Endothelial cell of umbilical vein (primary cell): ENCODE measurements at regions not wholly inside any gene's neighbourhood (a gene's known extent, or its start where the extent isn't known, plus 50 kb on each side); places are given as distances from the start of the nearest gene placed in this dataset.

ENCODE experiments used
- BruUV-seq: library from RNA; stranded (reverse); fragments of 400-500 nt; replicated peaks from 2 replicates; lab custom pipeline; 2021; lab: Mats Ljungman, UMichigan
- CTCF ChIA-PET: fragments of 300-600, 350-600 bp; sonication (Branson Sonifier 250); formaldehyde crosslinking; loops from one replicate; lab custom pipeline; 2021; ENCODE audit warnings: antibody characterized with exemption, inconsistent platforms; lab: Charles Lee
- POLR2A ChIA-PET: fragments of 300-600, 350-600 bp; sonication (Branson Sonifier 250); formaldehyde crosslinking; loops from one replicate; lab custom pipeline; 2021; ENCODE audit warnings: antibody characterized with exemption, inconsistent platforms; lab: Charles Lee
- DNase-seq: peaks from one replicate; pipeline ENCODE4 v3.0.0-alpha.2; 2011; ENCODE audit warnings: low read depth, low spot score
- FAIRE-seq: peaks from 2 replicates; lab custom pipeline; 2011; peaks lifted over from hg19 to GRCh38; lab: Jason Lieb, UNC
- H2AFZ ChIP-seq: 2 replicates; pipeline ENCODE4 v1.6.0; 2012; ENCODE audit warnings: low read depth, low read length, control low read depth, inconsistent platforms
- H3K27ac ChIP-seq: 2 replicates; pipeline ENCODE4 v1.5.1; 2011; ENCODE audit warnings: low read depth, mild to moderate bottlenecking, control low read depth, low read length, moderate library complexity; ENCODE audit not compliant: insufficient read depth
- H3K27me3 ChIP-seq, 2 experiments: 2 replicates each; pipeline versions ENCODE4 v1.6.0 to v1.6.1; 2011; ENCODE audit warnings: low read length in 2 of 2, mixed read lengths in 1 of 2; ENCODE audit not compliant: control insufficient read depth in 2 of 2, insufficient read depth in 2 of 2
- H3K36me3 ChIP-seq, 2 experiments: 2 replicates in 1 of 2; 3 replicates in 1 of 2; pipeline ENCODE4 v1.5.1; 2011; ENCODE audit warnings: low read length in 2 of 2, mild to moderate bottlenecking in 1 of 2, moderate library complexity in 1 of 2; ENCODE audit not compliant: control insufficient read depth in 2 of 2, insufficient read depth in 2 of 2; ENCODE audit errors: extremely low read depth in 1 of 2
- H3K4me1 ChIP-seq: 3 replicates; pipeline ENCODE4 v1.5.1; 2011; ENCODE audit warnings: mild to moderate bottlenecking, low read length; ENCODE audit not compliant: control insufficient read depth, insufficient read depth; ENCODE audit errors: extremely low read depth
- H3K4me2 ChIP-seq: 2 replicates; pipeline ENCODE4 v1.6.1; 2011; ENCODE audit warnings: low read length, control low read depth, mixed read lengths; ENCODE audit not compliant: insufficient read depth
- H3K4me3 ChIP-seq, 3 experiments: fragments of 200-600 bp in 1 of 3; sonication (generic), shearing (Covaris generic) in 1 of 3; replicated peaks in 1 of 3; 2 replicates each; pipeline ENCODE4 v1.5.1; 2011 to 2016; ENCODE audit warnings: control low read depth in 3 of 3, low read length in 3 of 3, mild to moderate bottlenecking in 2 of 3, inconsistent platforms in 1 of 3, low read depth in 1 of 3, moderate library complexity in 1 of 3; ENCODE audit not compliant: insufficient read depth in 1 of 3
- H3K79me2 ChIP-seq: 2 replicates; pipeline ENCODE4 v1.6.0; 2012; ENCODE audit warnings: low read length, inconsistent platforms; ENCODE audit not compliant: control insufficient read depth, insufficient read depth
- H3K9ac ChIP-seq: replicated peaks from 2 replicates; pipeline ENCODE3; 2011; ENCODE audit warnings: low read length, control low read depth; ENCODE audit not compliant: insufficient read depth; ENCODE audit errors: extremely low read depth
- H3K9me1 ChIP-seq: replicated peaks from 3 replicates; pipeline ENCODE4 v1.6.0; 2011; ENCODE audit warnings: mild to moderate bottlenecking, low read length; ENCODE audit not compliant: control insufficient read depth, insufficient read depth; ENCODE audit errors: extremely low read depth
- H3K9me3 ChIP-seq: replicated peaks from 2 replicates; pipeline ENCODE4 v1.5.1; 2012; ENCODE audit warnings: low read length, inconsistent platforms; ENCODE audit not compliant: control insufficient read depth, insufficient read depth
- H4K20me1 ChIP-seq: replicated peaks from 2 replicates; pipeline ENCODE3; 2011; ENCODE audit warnings: mild to moderate bottlenecking, low read length; ENCODE audit not compliant: control insufficient read depth, insufficient read depth; ENCODE audit errors: extremely low read depth
- EZH2 ChIP-seq: IDR thresholded peaks from 2 replicates; pipeline ENCODE4 v1.6.1; 2012; ENCODE audit warnings: borderline replicate concordance, low read depth, mild to moderate bottlenecking, moderate library complexity, low read length, inconsistent platforms; ENCODE audit not compliant: severe bottlenecking
- FOS ChIP-seq: IDR thresholded peaks from 2 replicates; pipeline ENCODE4 v1.6.1; 2011; ENCODE audit warnings: mild to moderate bottlenecking, low read length, moderate library complexity, borderline replicate concordance; ENCODE audit not compliant: insufficient read depth
- GATA2 ChIP-seq: IDR thresholded peaks from 2 replicates; pipeline ENCODE4 v1.7.0; 2011; ENCODE audit warnings: low read depth, mild to moderate bottlenecking, moderate library complexity, mixed read lengths, low read length; ENCODE audit not compliant: insufficient read length, insufficient read depth
- JUN ChIP-seq: IDR thresholded peaks from 2 replicates; pipeline ENCODE4 v1.6.1; 2011; ENCODE audit warnings: borderline replicate concordance, low read depth; ENCODE audit not compliant: insufficient read length, insufficient read depth
- MAX ChIP-seq: IDR thresholded peaks from 2 replicates; pipeline ENCODE4 v1.6.1; 2011; ENCODE audit not compliant: insufficient read depth, insufficient read length
- MYC ChIP-seq: IDR thresholded peaks from one replicate; pipeline ENCODE4 v1.6.1; 2011; ENCODE audit warnings: mild to moderate bottlenecking, low read depth, low read length
- POLR2A ChIP-seq: IDR thresholded peaks from 2 replicates; pipeline ENCODE4 v1.6.1; 2012; ENCODE audit warnings: low read depth, mild to moderate bottlenecking, control low read depth, low read length
- POLR2AphosphoS5 ChIP-seq: IDR thresholded peaks from 2 replicates; pipeline ENCODE4 v1.6.1; 2012; ENCODE audit warnings: low read depth, mild to moderate bottlenecking, control low read depth, low read length, moderate library complexity; ENCODE audit not compliant: insufficient read depth
- dilution Hi-C: fragments of 300-500 bp; cut with MboI; formaldehyde crosslinking; loops from one replicate; pipeline ENCODE4 v1.15.0; 2019; ENCODE audit warnings: low sequenced_read_pairs; ENCODE audit not compliant: extremely low pct_ligation_motif_present
- intact Hi-C: fragments of 100-400 bp; cut with micrococcal nuclease; formaldehyde crosslinking; loops from one replicate; pipeline ENCODE4 v1.10.0; 2022
- TF ChIP-seq, protein P1 (sequence below), 2 donors: IDR thresholded peaks; 1 replicate in 1 of 2; 2 replicates in 1 of 2; pipeline ENCODE4 v1.5.1; 2011; ENCODE audit warnings: low read length in 2 of 2, mild to moderate bottlenecking in 2 of 2, moderate library complexity in 2 of 2, control low read depth in 1 of 2, inconsistent platforms in 1 of 2, low read depth in 1 of 2; ENCODE audit not compliant: insufficient read depth in 1 of 2; ENCODE audit errors: extremely low read depth in 1 of 2

- Histone ChIP-seq H3K36me3 (no peaks in the 10 kb centered on the region), H3K27me3 (no peaks in the 10 kb centered on the region), H3K27ac (no peak overlapping the region), H3K4me3 (no peak overlapping the region), H3K9me1 (no peaks in the 10 kb centered on the region), H4K20me1 (no peaks in the 10 kb centered on the region), H3K9ac (no peak overlapping the region), H2AFZ (no peak overlapping the region), H3K9me3 (no peaks in the 10 kb centered on the region), H3K4me2 (no peak overlapping the region), H3K4me1 (no peaks in the 10 kb centered on the region), H3K79me2 (no peaks in the 10 kb centered on the region)
- dilution Hi-C loops (no loop called here), intact Hi-C loops (no loop called here)
- BruUV-seq, result no TSS peak
- DNase-seq, result no peak
- FAIRE-seq, result no peak
- TF ChIP-seq MYC (no peak), FOS (no peak), GATA2 (no peak), JUN (no peak), POLR2A (no peak), MAX (no peak), POLR2AphosphoS5 (no peak), EZH2 (no peak)
- TF ChIP-seq, protein P1, sequence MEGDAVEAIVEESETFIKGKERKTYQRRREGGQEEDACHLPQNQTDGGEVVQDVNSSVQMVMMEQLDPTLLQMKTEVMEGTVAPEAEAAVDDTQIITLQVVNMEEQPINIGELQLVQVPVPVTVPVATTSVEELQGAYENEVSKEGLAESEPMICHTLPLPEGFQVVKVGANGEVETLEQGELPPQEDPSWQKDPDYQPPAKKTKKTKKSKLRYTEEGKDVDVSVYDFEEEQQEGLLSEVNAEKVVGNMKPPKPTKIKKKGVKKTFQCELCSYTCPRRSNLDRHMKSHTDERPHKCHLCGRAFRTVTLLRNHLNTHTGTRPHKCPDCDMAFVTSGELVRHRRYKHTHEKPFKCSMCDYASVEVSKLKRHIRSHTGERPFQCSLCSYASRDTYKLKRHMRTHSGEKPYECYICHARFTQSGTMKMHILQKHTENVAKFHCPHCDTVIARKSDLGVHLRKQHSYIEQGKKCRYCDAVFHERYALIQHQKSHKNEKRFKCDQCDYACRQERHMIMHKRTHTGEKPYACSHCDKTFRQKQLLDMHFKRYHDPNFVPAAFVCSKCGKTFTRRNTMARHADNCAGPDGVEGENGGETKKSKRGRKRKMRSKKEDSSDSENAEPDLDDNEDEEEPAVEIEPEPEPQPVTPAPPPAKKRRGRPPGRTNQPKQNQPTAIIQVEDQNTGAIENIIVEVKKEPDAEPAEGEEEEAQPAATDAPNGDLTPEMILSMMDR (IDR thresholded peaks at IDR 0.05; ENCODE audit: extremely low read depth in 1 of 2, insufficient read depth in 1 of 2, low read depth in 1 of 2, low read length in 2 of 2), result no peak
- CTCF ChIA-PET, result no interaction called here
- POLR2A ChIA-PET, result no interaction called here
Observed at GRCh38 chr14:40365305-40365704, 933.1 kb upstream of the FBXO33 start.
